HG03159 (cell line): ENCODE measurements at regions not wholly inside any gene's neighbourhood (a gene's known extent, or its start where the extent isn't known, plus 50 kb on each side); places are given as distances from the start of the nearest gene placed in this dataset.
A peak's percentile ranks its signal among the peaks of the same experiment; 100 is the strongest.
"Not testable (repeated sequence)": the region's sequence is repeated elsewhere in the genome, so short reads cannot be mapped to it uniquely, and the experiment has no call there.

Source experiments
- ATAC-seq: cut with Tn5 transposase; IDR thresholded peaks from one replicate; pipeline ENCODE4 v1.9.1; 2021; ENCODE audit warnings: mild to moderate bottlenecking, moderate library complexity; ENCODE audit not compliant: unreplicated experiment

- ATAC-seq, result no peak
Measured at GRCh38 chr4:149870008-149870407, 54.4 kb upstream of the IQCM start.

DNA sequence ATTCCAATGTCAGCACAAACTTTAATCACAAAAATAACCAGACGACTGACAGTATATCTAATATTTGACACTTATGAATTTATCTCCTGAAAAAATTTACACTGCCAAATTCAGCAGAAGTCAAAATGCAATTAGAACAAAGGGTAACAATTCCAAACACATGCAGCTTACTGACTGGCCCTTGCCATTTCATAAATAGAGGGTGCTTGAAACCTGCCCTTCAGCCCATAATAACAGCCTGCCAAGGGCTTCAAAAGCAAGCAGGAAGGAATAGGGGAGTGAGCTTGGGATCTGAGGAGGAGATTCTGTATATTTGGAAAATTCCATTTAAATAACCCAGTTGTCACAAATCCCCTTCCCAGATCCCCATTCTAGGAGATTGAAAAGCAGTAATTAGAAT, 66.1 kb upstream of the IQCM start:
- ATAC-seq, result no peak

- ATAC-seq, result no peak
Measured at GRCh38 chr4:149882251-149882650, 66.6 kb upstream of the IQCM start.

- no peak for ATAC-seq
Measured at GRCh38 chr4:149884046-149884445, 68.4 kb upstream of the IQCM start.

- ATAC-seq, result no peak
Measured at GRCh38 chr4:149884529-149885181, 69.0 kb upstream of the IQCM start.

DNA sequence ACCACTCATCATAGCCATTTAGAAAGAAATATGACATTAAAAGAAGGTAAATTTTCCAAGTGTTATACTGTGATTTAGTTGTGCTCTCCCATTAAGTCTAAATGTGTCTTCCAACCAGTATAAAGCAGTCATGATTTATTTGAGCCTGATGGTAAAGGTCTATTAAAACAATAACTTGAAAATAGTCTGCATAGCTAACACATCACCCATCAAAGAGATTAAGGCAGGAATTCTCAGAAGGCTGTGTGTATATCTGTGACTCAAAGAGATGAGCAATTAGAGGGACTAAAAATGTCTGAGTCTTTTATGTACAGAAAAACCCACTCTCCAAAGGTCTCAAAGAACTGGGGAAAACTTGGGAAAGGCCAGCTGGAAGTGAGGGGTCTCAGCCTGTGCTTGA, 70.3 kb upstream of the IQCM start:
- no peak for ATAC-seq

GRCh38 chr4:149886786-149887490, 71.3 kb upstream of the IQCM start:
- ATAC-seq, result no peak

GRCh38 chr4:149889991-149890390, 74.3 kb upstream of the IQCM start:
- ATAC-seq, result no peak

DNA sequence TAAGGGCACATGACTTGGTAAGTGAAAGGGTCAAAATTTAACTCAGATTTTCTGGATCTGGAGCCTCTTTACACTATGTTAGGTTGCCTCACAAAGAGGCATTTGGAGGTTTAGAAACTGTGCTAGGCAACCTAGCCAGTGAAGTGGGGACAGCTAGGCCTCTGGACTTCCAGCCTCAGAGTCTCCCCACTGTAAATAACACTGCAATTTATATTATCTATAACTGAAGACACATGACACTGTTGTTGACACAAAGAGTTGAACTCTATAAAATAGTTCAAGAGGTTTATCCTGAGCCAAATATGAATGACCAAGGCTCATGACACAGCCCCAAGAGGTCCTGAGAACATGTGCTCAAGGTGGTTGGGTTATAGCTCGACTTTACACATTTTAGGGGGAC, 74.9 kb upstream of the IQCM start:
- ATAC-seq, result no peak

DNA sequence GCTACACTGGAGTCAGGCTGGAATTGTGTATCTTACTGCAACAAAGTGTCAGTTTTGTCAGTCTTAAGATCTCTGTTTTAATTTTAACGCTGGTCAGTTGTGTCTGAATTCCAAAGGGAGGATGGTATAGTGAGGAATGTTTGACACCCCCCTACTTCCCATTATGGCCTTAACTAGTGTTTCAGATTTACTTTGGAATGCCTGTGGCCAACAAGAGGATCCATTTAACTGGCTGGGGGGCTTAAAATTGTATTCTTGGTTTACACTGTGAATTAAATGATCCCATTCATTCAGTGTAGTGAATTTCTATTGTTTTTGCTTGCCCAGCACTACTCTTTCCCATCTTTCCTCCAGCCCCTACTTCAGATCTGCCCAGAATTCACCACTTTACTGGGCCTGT, 75.8 kb upstream of the IQCM start:
- ATAC-seq, result no peak

DNA sequence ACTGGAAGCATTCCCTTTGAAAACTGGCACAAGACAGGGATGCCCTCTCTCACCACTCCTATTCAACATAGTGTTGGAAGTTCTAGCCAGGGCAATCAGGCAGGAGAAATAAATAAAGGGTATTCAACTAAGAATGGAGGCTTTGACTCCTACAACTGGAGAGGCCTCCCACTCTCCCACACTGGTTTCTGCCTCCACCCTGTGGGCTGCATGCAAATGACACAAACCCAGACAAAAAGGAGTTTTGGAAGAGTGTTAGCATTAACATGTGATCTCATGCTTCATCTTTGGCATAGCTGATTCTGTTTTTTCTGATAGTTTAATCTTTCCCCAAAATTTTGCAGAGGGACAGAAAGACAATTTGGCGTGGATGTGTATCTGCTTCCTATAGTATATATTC, 80.8 kb upstream of the IQCM start:
- ATAC-seq, result no peak

GRCh38 chr4:149897783-149898182, 82.1 kb upstream of the IQCM start:
- peak; percentile 59 for ATAC-seq

DNA sequence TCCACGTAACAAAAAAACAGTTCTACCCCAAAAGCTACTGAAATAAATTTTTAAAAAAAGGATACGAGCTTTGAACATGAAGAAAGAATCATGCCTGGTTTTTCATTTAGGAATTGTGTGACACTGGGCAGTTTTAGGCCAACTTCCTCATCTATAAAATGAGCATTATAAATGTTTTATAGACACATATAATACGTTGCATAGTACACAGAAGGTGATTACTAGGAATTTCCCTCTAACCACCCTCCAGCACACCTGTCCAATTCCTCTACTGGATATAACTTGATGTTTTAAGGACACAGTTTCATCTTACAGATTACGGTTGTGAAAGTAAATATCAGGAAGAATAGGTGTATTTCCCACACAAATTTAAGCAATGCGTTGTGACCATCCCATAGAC, 85.5 kb upstream of the IQCM start:
- no peak for ATAC-seq

DNA sequence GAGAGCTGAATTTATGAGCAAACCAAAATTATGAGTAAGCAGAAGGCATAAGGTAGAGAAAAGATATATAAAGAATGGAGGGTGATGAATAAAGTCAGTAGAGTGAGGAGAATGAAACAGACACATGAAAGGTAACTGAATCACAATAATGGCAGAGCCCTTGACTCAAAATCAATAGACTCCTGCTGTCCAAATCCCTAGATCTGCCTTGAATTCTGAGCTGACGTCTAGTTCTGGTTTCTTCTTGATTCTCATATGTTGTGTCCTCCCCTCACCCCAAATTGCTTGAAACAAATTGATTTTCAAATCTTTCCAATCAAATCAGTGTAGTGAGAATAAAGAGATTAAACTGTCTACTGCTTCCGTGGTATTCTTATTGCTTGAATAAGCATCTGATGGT, 86.6 kb upstream of the IQCM start:
- ATAC-seq, result no peak

DNA sequence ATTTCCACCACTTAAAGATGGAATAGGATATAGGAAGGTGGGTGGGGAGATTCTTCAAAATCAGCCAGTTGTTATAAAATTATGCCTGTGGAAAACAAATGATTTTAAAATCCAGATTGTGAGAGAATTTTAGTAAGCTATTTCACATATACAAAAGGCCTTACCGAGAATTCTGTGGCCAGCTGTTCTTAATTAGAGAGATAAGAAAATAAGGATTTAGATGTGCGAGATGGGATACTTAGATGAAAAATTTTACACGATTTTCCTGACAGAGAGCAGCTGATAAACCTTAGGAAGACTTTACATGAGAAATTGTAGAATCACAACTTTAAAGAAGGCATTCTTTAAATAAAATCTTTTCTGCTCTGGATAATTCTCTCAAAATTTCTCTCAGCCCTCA, 94.5 kb upstream of the IQCM start:
- ATAC-seq, result no peak

GRCh38 chr4:149910604-149911350, 95.1 kb upstream of the IQCM start:
- no peak for ATAC-seq

DNA sequence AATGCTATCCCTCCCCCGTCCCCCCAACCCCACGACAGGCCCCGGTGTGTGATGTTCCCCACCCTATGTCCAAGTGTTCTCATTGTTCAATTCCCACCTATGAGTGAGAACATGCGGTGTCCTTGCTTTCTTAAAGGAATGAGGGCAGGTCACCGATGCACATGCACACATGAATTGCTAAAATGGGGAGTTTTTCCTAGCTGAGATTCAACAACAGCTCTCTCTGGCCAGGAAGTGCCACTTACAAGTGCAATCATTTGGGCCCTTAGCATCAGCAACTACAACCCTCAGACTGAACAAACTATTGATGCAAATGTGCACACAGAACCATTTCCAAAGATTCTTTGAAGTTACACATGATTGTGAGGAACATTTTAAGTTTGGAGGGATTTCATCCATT, 95.7 kb upstream of the IQCM start:
- ATAC-seq, result no peak

DNA sequence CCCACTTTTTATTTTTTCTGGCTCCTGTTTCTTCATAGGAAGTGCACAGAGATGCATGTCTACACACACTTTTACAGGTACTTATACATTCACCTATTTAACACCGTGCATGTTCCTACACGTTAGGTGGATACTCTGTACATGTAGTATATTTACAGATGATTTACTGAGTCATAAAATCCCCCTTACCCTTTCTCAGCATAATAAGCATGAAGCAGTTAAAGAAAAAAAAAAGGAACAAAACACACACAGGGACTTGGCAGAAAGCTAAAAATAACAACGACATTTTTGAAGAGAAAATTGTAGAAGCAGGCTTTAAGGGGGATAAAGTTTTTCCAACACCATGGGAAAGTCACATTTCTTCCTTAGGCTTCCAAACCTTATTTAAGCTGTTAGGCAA, 96.4 kb upstream of the IQCM start:
- ATAC-seq, result no peak

DNA sequence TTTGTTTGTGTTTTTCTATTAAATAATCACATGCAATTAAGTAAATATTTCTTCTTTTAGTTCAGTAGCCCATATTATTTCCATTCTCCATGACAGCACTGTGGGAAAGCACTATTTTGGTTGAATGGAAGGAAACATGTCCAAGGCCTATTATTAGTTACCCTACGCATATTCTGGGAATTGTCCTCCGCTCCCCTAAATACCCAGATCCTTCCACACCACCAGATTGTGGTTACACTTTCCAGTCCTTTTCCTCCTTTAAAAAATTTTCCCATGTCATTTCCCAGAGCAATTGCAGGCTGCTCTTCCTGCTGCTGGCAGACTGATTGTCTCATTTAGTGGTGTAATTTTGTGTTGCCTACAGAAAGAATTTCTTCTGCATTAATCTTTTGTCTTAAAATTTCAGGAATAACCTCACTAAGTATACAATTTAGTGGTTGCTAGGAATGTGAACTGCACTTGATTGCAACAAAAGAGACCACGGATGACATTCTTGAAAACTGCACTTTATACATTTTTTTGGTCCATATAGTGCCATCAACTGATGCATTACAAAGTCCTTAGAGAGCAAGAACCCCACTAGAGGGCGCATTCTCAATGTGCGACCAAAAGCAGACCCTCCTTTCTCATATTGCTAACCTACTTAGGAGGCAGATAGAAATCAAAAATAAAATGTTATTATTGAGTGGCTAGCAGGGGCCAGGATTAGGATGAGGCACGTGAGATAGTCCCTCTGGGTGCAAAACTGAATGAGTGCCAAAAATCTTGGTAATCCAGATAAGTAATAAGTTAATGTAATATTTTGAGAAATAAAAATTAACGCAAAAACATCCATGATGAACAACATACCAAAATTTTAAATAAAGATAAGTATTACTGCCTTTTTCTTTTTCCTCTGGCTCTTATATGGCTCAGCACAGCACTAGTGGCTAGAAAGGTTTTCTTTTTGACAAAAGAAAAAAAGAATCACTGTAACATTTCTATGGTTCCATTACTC, 98.8 kb upstream of the IQCM start:
- ATAC-seq, result peak; percentile 93

GRCh38 chr4:149915735-149916134, 100.1 kb upstream of the IQCM start:
- ATAC-seq, result not testable (repeated sequence)

GRCh38 chr4:149923736-149924135, 108.1 kb upstream of the IQCM start:
- no peak for ATAC-seq
